GM19467 (cell line): ENCODE measurements at regions not wholly inside any gene's neighbourhood (a gene's known extent, or its start where the extent isn't known, plus 50 kb on each side); places are given as distances from the start of the nearest gene placed in this dataset.

ENCODE experiments used
- ATAC-seq: cut with Tn5 transposase; IDR thresholded peaks from one replicate; pipeline ENCODE4 v1.9.1; 2021; ENCODE audit warnings: mild to moderate bottlenecking, moderate library complexity; ENCODE audit not compliant: unreplicated experiment

GRCh38 chr20:23153696-23154341, 67.7 kb upstream of the CD93 start:
- ATAC-seq = no peak

- ATAC-seq = no peak
These were observed 66.8 kb upstream of the CD93 start for GRCh38 chr20:23152902-23153301.

GRCh38 chr20:23152308-23152892, 66.3 kb upstream of the CD93 start:
- ATAC-seq = no peak

- no peak for ATAC-seq
These were observed 65.8 kb upstream of the CD93 start for GRCh38 chr20:23151885-23152284.

GRCh38 chr20:23151008-23151703, 65.0 kb upstream of the CD93 start:
- no peak for ATAC-seq

GRCh38 chr20:23150304-23151007, 64.3 kb upstream of the CD93 start:
- no peak for ATAC-seq

- no peak for ATAC-seq
These were observed 63.6 kb upstream of the CD93 start for GRCh38 chr20:23149623-23150279.

GRCh38 chr20:23148731-23149570, 62.8 kb upstream of the CD93 start:
- ATAC-seq = no peak

DNA sequence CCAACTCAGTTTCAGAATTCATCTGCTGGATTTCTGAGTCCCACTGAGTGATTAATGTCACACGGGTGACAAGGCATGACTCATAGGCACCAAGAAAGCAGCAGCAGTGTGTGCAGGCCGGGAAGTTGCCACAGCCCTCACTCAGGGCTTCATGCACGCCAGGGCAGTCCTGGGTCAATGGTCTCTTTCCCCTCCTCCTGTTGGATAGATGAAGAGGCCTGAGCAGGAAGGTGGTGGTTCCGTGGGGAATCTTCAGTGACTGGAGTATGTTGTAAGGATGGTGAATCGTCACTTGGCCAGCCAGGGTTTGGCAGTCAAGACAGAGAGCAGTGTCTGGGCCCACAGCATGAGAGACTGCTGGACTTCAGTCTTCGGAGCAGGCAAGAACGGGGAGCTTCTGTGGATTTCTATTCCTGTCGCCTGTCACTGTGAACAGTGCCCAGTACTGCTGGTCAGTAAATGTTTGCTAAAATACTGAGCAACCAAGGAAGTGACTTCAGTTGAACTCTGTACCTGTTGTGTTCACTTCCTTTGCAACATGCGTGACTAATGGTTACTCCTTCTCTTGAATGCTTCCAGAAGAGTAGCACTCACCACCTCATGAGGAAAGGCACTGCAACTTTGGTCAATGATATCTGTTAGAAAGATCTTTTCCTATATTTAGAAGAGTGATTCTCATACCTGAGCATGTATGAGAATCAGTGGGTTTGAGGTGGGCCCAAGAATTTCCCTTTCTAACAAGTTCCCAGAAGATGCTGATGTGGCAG, 62.0 kb upstream of the CD93 start:
- no peak for ATAC-seq

DNA sequence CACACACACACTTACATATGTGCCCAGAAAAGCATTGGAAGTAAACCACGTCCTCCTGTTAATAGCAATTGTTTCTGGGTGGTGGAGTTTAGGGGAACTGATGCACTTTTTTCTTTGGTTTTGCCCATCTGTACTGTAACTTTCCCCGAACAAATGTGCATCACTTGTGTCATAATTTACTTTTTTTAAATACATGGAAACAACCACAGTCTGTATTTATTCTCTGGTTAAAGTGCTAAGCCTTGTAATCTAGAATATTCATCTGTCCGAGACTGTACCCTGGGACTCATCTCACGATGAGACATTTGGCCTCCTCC, 61.5 kb upstream of the CD93 start:
- no peak for ATAC-seq

- ATAC-seq = no peak
These were observed 60.9 kb upstream of the CD93 start for GRCh38 chr20:23146857-23147637.

DNA sequence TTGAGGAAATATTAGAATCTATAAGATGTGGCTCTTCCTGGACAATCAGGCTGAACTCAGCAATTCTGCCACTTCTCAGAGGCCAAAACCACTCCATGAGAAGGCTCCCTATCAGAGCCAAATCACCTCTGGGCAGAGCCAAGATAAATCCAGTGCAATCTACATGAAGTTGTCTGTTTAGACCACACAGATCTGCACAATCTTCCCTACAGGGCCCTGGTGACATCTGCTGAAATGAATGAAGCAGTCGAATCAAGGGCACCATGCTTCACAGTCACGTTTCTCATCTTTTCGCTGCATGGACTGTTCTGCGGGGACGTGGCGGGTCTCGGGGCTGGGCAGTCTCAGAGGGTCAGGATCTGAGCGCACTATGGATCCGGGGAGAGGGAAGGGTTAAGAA, 60.1 kb upstream of the CD93 start:
- ATAC-seq = no peak

DNA sequence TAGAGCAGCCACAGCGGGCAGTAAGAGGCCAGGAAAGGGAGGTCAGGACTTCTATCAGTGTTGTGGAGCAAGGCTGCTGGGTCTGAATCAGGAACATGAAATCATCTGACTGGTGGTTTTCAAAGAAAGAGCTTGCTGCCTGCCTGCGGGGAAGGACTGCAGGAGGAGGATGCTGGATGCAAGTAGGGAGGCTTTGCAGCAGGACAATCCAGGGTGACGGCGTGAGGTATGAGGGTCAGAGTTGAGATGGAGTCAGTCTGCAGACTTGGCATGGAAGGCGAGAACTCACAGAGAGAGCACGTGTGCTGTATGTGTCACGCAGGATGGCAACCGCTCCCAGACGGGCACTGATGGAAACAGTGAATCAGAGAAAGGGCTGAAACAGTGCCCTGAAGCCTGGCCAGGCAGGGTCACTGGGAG, 59.2 kb upstream of the CD93 start:
- no peak for ATAC-seq

DNA sequence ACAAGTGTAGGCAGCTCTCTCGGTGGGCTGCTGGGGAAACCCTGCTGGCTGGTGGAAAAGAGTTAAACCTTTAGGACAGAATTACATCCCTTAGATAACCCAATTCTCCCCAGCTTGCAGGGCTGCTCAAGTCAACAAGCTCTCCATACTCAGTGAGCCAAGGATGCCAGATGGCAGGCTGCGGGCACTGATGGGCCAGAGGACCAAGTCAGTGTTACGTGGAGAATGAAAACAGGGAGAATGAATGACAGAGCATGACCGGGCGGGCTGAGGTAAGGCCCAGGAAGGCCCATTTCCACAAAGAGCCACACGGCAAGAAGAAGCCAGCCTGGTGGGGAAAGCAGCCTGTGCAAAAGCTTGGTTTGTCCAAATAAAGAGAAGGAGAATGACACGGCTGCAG, 58.7 kb upstream of the CD93 start:
- no peak for ATAC-seq

DNA sequence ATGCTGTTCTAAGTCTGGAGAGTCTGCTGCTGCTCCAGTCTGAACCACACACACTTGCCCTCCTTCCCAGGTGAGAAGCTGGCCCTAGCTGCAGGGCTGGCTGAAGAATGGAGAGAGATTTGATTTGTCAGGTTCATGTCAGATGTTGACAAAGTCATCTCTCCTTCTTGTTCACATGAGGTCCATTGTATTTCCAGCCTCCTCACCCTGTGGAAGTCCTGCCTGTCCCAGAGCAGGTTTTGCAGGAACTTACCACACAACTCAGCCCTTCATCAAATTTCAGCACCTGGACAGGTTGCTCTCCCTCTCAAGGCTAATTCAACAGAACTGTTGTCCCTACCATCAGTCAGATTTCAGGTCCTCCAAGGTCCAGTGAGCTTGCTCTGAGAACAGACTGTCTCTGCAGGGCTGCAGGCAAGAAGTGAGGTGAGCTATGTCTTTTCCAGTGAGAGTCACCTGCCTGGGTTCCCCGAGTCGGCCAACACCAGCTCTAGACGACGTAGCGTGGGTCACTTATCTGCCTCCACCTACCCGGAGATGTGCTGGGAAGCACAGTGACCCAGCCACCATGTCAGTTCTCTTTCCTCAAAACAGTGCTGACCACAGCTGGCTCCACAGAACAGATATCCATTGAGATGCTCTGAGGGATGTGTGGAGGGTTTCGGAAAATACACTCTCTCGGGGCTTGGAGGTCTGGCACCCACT, 58.0 kb upstream of the CD93 start:
- no peak for ATAC-seq

- ATAC-seq = no peak
These were observed 57.0 kb upstream of the CD93 start for GRCh38 chr20:23143098-23143497.

DNA sequence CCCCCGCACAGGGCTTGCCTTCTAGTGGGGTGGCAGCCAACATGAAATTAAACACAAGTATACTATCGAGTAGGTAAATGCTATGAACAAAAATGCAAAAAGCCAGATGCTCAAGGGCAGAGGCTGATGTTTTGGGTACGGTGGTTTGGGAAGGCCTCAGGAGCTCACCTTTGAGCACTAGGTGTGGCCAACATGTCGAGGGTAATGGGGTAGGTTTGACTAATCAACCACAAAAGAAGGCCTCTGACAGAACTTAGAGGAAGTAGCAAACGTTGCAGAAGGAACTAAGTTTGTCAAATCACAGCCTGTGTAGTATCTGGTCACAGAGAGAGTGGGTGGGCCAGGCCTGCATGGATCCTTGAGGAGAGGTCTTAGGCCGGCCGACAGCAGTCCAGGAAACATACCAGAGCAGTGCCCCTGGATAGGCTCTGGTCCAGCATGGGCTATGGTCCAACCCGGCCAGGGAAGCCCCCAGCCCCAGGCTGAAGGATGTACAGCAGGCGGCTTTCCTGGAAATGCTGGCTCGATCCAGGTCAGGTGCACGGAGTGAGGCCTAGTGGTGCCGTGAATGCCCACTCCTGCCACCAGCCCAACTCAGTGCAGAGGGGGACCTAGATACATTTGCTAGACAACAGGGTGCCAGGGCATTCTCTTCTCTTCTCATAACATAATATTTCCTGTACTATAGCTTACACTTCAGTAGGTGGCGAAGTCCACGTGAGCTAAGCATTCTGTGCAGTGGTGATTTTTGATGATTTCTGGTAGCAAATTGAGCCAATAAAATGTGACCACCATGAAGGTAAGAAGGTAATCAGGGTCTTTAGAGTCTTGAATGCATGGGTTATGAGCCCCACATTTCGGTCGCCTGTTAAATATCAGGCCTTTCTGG, 56.3 kb upstream of the CD93 start:
- ATAC-seq = no peak
